Testis (tissue), 2 donors: ENCODE measurements at regions not wholly inside any gene's neighbourhood (a gene's known extent, or its start where the extent isn't known, plus 50 kb on each side); places are given as distances from the start of the nearest gene placed in this dataset.

Experiments
- DNase-seq: peaks from one replicate; pipeline ENCODE4 v3.0.0-alpha.2; 2019
- H3K27ac ChIP-seq, 2 donors: fragments of 200-600 bp; sonication (generic); one replicate each; pipeline ENCODE4 v1.5.1; 2019
- H3K27me3 ChIP-seq: fragments of 200-600 bp; sonication (generic); one replicate; pipeline ENCODE4 v1.5.1; 2019
- H3K36me3 ChIP-seq: fragments of 200-600 bp; sonication (generic); one replicate; pipeline ENCODE4 v1.5.1; 2017; ENCODE audit warnings: low read depth; ENCODE audit errors: missing control alignments
- H3K4me1 ChIP-seq: fragments of 200-600 bp; sonication (generic); one replicate; pipeline ENCODE4 v1.5.1; 2019
- H3K4me3 ChIP-seq, 2 donors: fragments of 200-600 bp; sonication (generic); one replicate each; pipeline ENCODE4 v1.5.1; 2017 to 2019
- H3K9me3 ChIP-seq: fragments of 200-600 bp; sonication (generic); one replicate; pipeline ENCODE4 v1.5.1; 2017
- POLR2A ChIP-seq: fragments of 450-650 bp; IDR thresholded peaks from one replicate; pipeline ENCODE4 v1.6.1; 2017; ENCODE audit warnings: antibody characterized with exemption, mild to moderate bottlenecking, moderate library complexity
- WGBS, 2 donors: methylation state at CpG; one replicate each; pipeline ENCODE4 v1.1.5; 2018; 5-methylcytosine and 5-hydroxymethylcytosine counted together
- intact Hi-C: fragments of 100-400 bp; cut with DNase I; formaldehyde crosslinking; loops from one replicate; pipeline ENCODE4 v1.15.1; 2023; ENCODE audit warnings: low total_unique reads
- TF ChIP-seq, protein P1 (sequence below), 3 experiments: fragments of 450-650 bp in 2 of 3; fragments of 200-600 bp in 1 of 3; sonication (generic) in 1 of 3; IDR thresholded peaks; one replicate each; pipeline ENCODE4 v1.5.1; 2016 to 2019; ENCODE audit warnings: antibody characterized with exemption in 3 of 3, mild to moderate bottlenecking in 2 of 3, moderate library complexity in 1 of 3

DNA sequence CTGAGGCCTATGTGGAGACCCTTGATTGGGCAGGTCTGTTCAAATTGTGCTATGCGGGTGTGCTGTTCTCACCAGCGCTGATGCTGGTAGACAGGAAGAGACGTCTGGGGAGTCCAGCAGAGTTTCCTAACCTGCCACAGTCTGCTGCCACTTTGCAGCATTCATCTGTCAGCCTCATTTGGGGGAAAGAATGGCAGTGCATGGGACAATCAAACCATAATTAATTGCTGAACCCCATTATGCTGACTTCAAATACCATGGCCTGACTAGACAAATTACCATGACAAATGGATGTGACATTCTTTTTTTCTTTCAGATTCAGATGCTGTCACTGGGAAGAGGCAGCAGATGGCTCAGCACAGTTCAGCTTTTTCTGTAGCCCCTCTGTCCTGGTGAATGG is 171.4 kb upstream of the SYNDIG1 start:
- 80 to 82% methylated on average over 2 to 3 of the region's 3 CpGs for WGBS, 2 donors
- Histone ChIP-seq H3K27me3 (no peaks in the 10 kb centered on the region), H3K9me3 (no peaks in the 10 kb centered on the region), H3K4me3 (no peak overlapping the region), H3K36me3 (no peaks in the 10 kb centered on the region), H3K4me1 (no peaks in the 10 kb centered on the region), H3K27ac (no peak overlapping the region)
- TF ChIP-seq, protein P1, sequence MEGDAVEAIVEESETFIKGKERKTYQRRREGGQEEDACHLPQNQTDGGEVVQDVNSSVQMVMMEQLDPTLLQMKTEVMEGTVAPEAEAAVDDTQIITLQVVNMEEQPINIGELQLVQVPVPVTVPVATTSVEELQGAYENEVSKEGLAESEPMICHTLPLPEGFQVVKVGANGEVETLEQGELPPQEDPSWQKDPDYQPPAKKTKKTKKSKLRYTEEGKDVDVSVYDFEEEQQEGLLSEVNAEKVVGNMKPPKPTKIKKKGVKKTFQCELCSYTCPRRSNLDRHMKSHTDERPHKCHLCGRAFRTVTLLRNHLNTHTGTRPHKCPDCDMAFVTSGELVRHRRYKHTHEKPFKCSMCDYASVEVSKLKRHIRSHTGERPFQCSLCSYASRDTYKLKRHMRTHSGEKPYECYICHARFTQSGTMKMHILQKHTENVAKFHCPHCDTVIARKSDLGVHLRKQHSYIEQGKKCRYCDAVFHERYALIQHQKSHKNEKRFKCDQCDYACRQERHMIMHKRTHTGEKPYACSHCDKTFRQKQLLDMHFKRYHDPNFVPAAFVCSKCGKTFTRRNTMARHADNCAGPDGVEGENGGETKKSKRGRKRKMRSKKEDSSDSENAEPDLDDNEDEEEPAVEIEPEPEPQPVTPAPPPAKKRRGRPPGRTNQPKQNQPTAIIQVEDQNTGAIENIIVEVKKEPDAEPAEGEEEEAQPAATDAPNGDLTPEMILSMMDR (IDR thresholded peaks at IDR 0.05), result no peak
- no peak for TF ChIP-seq POLR2A
- DNase-seq, result no peak
- intact Hi-C loops, result no loop called here

DNA sequence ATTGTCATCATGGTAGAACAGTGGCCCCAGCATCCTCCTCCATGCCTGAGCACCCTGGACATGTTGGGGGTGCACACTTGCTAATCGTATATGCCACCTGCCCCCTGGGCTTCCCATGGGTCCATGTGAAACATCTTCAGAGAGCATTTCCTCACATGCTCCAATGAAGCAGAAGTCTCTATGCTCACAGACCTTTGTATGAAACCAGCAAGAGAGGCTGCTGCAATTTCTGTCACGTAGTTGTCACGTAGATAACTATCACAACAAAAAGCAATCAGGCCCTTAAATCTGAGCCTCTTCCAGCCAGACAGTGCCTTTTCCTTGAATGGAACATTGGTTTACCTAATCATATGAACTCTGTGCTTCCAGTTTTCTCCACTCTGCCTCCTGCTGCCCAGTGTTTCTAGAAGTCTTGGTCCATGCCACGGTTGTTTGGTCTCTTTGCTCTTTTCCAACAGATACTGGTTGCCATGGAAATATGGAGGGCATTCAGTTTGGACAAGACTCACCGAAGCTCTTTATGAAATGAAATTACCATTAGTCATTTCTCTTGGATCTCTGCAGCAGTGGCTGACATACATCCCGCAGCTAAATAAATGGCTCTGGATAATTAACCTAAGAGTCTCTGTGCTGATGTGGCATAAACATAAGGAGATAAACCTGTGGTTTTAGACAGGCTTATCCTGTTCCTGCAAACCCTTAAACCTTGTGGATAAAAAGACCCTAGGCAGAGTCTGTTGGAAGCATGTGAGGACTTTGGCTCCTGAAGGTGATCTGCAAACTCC is 172.8 kb upstream of the SYNDIG1 start:
- no peak for DNase-seq
- Histone ChIP-seq H3K27ac (no peak overlapping the region), H3K4me3 (no peak overlapping the region), H3K27me3 (no peaks in the 10 kb centered on the region), H3K9me3 (no peaks in the 10 kb centered on the region), H3K36me3 (no peaks in the 10 kb centered on the region), H3K4me1 (no peaks in the 10 kb centered on the region)
- 80 to 88% methylated on average over 6 of the region's 6 CpGs for WGBS, 2 donors
- intact Hi-C loops, result no loop called here
- TF ChIP-seq POLR2A, result no peak
- TF ChIP-seq, protein P1 (IDR thresholded peaks at IDR 0.05), result no peak

DNA sequence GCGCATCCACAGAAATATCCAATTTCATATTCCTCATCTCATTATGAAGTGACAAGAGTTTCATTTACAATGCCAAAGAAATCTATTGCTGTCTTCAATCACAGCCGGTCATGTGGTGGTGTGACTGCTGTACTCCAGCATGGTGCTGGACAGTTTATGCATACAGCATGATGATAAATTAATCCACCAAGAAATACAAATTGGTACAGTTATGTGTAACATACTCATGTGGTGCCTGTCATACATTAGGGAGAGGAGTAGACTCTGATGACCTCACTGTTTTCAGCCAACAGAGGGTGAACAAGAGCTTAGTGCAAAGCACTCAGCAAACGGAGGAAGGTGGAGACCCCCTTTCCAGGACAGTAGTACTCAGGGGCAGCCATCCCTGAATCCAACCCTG is 178.4 kb upstream of the SYNDIG1 start:
- no peak overlapping the region for H3K27ac ChIP-seq
- intact Hi-C loops, result no loop called here
- WGBS, 2 donors, result 85 to 87% methylated on average over 3 of the region's 3 CpGs
- H3K36me3 ChIP-seq, result no peaks in the 10 kb centered on the region
- TF ChIP-seq, protein P1 (IDR thresholded peaks at IDR 0.05), result no peak
- no peak for TF ChIP-seq POLR2A
- DNase-seq, result no peak
- H3K4me1 ChIP-seq, result no peaks in the 10 kb centered on the region
- H3K27me3 ChIP-seq, result no peaks in the 10 kb centered on the region
- no peaks in the 10 kb centered on the region for H3K9me3 ChIP-seq
- H3K4me3 ChIP-seq, result no peak overlapping the region

DNA sequence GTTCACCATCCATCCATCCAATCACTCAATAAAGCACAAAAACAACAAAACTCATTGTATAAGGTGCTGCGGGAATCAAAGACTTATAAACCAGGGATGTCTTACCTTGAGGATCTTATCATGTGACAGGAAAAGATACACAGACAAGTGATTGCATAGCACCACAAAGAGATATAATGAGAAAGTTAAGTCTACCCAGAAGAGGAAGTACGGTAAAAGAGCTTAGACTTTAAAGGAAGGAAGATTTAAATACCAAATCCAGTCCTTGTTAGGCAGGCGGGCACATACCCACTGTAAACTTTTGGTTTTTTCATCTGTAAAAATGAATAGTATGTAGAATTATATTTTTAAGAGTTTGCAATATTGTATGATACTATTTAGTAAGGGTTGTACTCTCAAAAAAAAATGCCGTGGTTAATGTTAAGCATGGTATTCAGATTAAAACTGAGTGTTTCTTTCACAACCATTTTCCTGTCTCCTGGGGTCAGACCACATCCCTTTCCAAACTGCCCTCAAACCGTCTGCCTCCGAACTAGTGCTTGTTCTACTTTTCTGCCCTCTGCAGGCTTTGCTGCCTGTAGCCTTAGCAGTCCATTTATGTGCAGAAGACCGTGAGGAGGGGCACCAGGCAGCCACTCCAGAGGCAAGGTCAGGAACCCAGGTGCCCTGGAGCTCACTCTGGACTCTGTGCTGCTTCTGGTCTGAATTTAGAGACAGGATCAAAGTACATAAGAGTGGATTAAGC is 179.5 kb upstream of the SYNDIG1 start:
- H3K4me1 ChIP-seq, result no peaks in the 10 kb centered on the region
- H3K36me3 ChIP-seq, result no peaks in the 10 kb centered on the region
- 60 to 67% methylated on average over 7 of the region's 7 CpGs for WGBS, 2 donors
- H3K9me3 ChIP-seq, result no peaks in the 10 kb centered on the region
- no peaks in the 10 kb centered on the region for H3K27me3 ChIP-seq
- TF ChIP-seq, protein P1 (IDR thresholded peaks at IDR 0.05), result no peak
- no peak for TF ChIP-seq POLR2A
- no peak overlapping the region for H3K27ac ChIP-seq
- intact Hi-C loops, result no loop called here
- DNase-seq, result no peak
- H3K4me3 ChIP-seq, result no peak overlapping the region
